Fibroblast of lung (primary cell): ENCODE measurements at regions not wholly inside any gene's neighbourhood (a gene's known extent, or its start where the extent isn't known, plus 50 kb on each side); places are given as distances from the start of the nearest gene placed in this dataset.

Experiments used
- CTCF ChIP-seq, 2 donors: IDR thresholded peaks in 1 of 2; conservative IDR thresholded peaks in 1 of 2; 1 replicate in 1 of 2; 2 replicates in 1 of 2; pipeline ENCODE4 v1.5.1; 2011 to 2012; ENCODE audit warnings: low read length in 2 of 2, control low read depth in 1 of 2, inconsistent platforms in 1 of 2, low read depth in 1 of 2, mild to moderate bottlenecking in 1 of 2
- EZH2 ChIP-seq: IDR thresholded peaks from 2 replicates; pipeline ENCODE4 v1.5.1; 2012; ENCODE audit warnings: low read length, control low read depth, mild to moderate bottlenecking; ENCODE audit errors: missing control alignments

GRCh38 chr14:38127356-38127755 lies 80.3 kb upstream of the SSTR1 start:
- TF ChIP-seq CTCF (conservative IDR thresholded peaks at IDR 0.05 in 1 of 2, IDR thresholded peaks at IDR 0.05 in 1 of 2; ENCODE audit: low read depth in 1 of 2, low read length in 2 of 2) (no peak), EZH2 (no peak)
